Stimulated activated CD4-positive, alpha-beta T cell treated with anti-CD3 and anti-CD28 coated beads, TNF-alpha, amount 100 ng/mL, for 48 hours (primary cell): ENCODE measurements at regions not wholly inside any gene's neighbourhood (a gene's known extent, or its start where the extent isn't known, plus 50 kb on each side); places are given as distances from the start of the nearest gene placed in this dataset.

ENCODE experiments used
- DNase-seq, 3 donors: peaks; one replicate each; pipeline ENCODE4 v3.0.0-alpha.2; 2020; ENCODE audit warnings: low read depth in 3 of 3

GRCh38 chr5:67476995-67477394 is 280.4 kb upstream of the CD180 start:
- no peak for DNase-seq

- DNase-seq = no peak
Observed at GRCh38 chr5:67476531-67476930, 279.9 kb upstream of the CD180 start.

DNA sequence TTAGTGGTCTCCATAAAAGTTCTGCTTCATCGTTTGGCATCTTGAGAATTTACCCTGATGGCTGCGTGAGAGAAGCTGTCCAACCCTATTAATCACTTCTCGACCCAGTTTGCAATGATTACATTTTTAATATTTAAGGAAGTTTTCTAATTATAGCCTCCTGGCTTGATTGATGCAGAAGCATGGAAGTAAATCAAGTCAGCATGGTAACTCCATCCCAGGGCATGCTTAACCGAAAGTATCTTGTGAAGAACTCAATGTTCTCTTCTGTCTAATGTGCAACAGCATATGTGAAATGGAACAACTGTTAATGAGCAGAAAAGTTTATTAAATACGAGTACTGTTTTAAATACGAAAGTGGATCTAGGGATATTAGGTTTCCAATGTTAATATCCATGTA is 278.9 kb upstream of the CD180 start:
- no peak for DNase-seq

GRCh38 chr5:67474597-67475238 is 278.1 kb upstream of the CD180 start:
- no peak for DNase-seq

DNA sequence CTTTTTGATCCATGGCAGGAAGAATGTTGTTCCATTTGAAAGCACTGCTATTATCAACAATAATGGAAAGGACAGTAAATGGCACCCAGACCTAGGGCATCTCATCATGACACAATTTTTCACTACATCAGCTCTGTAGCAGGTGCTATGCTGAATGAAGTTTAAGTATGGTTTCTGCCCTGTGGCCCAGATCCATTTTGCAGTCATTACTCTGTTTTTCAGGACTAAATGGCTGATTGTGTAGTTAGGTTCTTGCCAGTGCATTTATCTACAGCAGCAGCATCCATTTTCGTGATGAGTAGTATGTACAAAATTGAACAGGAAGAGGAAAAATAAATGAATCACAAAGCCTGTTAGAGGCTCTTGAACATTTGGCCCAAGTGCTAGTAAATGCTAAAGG is 270.5 kb upstream of the CD180 start:
- DNase-seq = no peak

DNA sequence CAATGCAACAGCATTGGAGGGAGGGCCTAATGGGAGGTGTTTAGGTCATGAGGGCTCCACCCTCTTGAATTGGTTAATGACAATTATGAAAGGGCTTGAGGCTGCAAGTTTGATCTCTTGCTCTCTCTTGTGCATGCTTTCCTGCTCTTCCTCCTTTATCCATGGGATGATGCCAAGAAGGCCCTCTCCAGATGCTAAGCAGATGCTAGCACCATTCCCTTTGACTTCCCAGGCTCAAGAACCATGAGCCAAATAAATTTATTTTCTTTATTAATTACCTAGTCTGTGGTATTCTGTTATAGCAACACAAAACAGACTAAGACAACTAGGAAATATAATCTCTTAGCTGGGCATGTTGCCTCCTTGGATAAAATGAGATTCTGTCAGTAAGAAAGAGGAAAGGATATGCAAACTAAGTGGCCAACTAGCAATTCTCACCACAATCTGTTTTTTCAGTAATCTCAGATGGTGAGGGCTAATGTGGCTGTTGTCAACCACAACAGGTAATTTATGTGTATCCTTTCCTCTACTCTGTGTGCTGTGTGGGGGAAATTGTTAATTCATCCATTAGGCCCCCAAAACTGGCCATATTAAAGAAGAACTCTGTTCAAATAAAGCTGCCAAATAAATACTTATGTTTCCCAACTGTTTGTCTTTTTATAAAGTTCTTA is 269.1 kb upstream of the CD180 start:
- no peak for DNase-seq

DNA sequence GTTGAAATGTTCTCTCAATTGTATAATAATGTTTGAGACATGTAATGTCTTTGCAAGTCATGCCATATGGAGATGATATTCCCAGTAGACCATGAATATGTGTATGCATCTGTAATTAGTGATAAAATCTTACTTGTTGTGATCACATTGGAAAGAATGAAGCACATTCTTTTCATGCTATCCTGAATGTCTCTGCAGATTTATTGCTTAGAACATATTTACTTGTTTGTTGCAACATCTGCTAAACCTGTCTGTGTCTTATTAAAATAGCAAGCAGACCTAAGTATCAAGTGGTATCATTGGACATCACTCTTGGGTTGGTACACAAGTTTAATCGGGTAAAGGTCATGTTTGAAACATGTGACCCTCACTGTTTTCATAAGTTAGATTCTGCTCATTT is 265.5 kb upstream of the CD180 start:
- DNase-seq = no peak

DNA sequence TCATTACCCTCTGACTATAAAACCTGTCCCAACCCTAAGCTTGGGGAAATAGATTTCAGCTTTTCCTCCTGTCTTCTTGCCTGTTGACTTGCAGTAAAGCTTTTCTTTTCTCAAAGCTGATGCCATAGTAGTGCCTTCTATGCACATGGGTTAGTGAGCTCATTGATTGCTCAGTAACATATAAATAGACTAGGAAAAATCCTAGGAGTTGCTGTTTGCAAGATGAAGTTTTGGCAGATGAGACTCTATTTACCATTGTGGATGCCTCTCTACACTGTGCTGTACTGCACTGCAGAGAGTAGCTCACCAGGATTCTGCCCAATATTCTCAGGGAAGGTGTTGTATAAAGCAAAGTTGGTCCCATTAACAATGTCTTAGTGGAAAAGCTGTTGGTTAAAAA is 262.7 kb upstream of the CD180 start:
- DNase-seq = no peak

GRCh38 chr5:67455970-67456369 is 259.4 kb upstream of the CD180 start:
- DNase-seq = no peak

- DNase-seq = no peak
Observed at GRCh38 chr5:67454957-67455561, 258.5 kb upstream of the CD180 start.

DNA sequence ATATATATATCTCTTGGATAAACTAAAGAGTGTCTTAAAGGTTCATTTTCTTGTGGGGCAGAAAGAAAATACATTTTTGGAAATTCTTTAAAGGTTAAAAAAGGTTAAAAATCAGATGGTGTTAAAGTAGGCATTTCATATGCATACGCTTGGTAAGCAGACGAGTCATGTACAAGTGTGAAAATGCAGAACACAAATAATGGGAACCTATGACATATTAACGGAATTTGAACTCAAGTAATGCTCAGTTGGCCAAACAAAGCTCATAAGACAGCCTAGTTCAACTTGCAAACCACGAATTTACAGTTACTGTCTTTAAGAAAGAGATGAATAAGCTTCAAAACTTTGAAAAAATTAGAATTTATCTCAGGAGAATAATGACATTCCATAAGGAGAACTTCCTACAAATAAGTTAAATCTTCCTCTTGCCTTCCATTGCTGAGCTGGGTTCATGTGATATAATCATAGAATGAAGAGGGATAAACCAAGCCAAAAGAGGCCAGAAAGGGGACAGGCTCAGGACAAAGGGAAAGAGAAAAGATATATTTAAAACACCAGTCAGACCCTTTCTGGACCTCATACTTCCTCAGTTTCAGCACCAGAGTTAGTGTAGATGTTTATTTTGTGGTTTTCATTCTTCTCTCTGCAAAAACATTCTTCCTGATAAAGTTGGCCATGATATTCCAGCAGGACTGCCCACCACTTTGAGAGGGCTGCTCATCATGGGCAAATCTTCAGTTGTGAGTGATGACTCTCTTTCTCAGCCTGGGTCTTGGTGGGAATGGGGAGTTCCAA is 256.7 kb upstream of the CD180 start:
- no peak for DNase-seq

DNA sequence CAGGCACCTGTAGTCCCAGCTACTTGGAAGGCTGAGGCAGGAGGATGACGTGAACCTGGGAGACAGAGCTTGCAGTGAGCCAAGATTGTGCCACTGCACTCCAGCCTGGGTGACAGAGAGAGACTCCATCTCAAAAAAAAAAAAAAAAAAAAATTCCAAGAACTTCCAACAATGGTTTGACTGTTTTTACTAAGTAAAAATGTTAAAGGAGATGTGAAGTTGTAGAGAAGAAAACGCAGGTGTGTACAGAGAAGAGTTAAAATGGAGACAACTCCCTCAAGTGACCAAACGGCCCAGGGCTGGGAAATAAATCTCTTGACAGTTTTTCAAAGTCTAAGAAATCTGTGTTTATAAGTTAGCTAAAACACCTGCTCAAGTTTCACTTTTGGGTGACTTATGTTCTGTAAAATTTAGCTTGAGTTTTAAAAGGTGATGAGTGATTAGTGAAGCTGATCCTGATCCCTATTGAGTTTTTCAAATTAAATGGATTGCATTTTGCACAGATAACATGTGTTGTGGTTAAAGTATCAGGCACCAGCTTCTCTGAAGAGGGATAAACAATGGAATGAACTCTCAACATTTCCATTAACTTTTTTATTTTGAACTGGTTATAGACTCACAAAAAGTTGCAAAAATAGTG is 255.2 kb upstream of the CD180 start:
- DNase-seq = no peak

DNA sequence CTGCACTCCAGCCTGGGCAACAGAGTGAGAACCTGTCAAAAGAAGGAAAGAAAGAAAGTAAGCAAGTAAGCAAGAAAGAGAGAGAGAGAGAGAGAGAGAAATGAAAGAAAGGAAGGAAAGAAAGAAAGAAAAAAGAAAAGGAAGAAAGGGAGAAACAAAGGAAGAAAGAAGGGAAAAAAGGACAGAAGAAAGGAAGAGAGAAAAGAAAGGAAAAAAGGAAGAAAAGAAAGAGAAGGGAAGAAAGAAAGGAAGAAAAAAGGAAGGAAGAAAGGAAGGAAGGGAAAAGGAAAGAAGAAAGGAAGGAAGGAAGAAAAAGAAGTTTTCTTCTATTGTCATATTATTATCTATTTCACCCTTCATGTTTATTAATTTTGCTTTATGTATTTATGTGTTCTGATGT is 251.1 kb upstream of the CD180 start:
- no peak for DNase-seq

DNA sequence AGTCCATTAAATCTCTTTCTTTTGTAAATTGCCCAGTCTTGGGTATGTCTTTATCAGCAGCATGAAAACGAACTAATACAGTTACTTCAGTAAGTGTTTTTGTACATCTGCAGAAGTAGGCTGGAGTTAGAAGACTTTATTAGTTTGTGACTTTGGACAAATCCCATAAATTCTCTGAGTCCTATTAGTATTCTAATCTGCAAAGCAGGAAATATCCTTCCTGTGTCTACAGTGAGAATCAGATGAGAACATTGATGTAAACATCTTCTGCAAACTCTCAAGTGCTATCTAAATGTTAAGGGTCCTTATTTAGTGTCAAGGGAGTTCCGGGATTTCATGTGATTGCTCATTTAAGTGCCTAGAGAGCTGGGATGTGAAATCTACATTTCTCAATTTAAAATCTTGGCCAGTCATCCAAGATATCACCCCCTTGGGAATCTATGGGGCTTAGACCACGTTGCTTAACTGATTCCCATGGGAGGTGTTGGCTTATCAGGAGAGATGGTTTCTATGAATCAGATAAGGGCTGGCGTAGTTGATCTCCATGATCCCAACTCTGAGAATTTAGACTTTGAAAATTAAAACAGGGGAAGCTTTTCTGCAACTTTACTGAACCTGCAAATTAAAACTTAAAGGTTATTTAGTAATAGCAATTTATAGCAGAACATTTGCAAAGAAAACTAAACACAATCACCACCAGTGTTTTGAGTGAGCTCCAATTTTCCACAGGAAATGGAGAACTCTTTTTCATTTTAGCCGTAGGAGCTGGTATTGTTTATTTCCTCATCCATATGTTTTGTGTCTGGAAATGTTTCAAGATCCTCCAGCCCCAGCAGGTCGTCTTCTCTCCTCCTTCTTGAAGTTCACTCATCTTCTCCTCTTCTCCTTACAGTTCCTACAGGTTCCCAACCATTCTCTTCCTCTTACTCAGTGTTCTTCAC is 241.6 kb upstream of the CD180 start:
- DNase-seq = no peak

GRCh38 chr5:67435032-67435431 is 238.4 kb upstream of the CD180 start:
- DNase-seq = no peak

DNA sequence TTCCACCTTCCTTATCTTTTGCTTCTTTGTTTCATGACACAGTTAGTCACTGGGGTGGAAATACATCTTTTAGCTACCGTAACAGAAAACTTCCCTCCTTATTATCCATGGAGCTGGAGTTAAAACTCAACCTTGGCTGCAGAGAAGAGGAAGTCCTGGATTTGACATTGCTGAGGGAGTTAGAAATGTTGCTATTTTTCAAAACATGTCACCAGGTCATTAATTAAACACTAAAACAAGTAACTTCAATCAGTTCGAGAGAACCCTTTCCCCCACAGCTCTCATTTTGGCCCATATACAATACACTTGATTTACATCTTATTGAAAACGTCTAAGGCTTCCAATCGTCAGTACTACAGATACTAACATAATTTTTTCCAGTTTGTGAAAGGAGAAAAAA is 237.9 kb upstream of the CD180 start:
- DNase-seq = no peak

DNA sequence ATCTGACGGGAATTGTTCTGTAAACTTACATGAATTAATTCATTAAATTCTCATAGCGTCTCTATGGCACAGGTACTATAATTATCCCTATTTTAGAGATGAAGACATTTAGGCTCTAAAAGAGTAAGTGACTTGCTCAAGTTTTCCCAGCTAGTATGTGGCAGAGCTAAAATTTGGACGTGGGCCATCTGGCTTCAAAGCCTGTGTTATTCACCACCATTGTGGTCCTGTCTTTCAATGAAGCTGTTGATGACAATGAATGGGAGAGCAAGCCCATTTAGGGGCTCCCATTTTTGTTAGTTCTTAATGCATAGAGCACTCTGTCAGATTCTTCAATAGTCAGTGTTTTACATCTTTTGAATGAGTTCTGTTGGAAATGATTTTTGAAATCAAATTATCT is 236.0 kb upstream of the CD180 start:
- no peak for DNase-seq

DNA sequence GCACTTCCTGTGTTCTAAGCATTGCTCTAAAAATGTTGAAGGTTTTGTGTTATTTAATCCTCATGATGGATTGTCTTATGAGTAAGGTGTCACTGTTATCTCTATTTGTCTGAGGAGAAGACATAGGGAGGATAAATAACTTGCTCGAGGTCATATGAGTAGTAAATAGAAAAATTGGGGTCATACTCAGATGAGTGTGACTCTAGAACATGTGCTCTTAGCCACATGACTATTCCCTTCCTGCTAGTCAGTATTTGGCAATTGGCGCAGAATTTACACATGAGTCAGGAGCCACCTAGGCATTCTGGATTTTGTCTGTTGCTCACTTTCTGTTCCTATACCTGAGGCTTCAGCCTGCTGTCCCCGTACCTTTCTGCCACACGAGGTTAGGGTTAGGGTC is 234.6 kb upstream of the CD180 start:
- DNase-seq = no peak

DNA sequence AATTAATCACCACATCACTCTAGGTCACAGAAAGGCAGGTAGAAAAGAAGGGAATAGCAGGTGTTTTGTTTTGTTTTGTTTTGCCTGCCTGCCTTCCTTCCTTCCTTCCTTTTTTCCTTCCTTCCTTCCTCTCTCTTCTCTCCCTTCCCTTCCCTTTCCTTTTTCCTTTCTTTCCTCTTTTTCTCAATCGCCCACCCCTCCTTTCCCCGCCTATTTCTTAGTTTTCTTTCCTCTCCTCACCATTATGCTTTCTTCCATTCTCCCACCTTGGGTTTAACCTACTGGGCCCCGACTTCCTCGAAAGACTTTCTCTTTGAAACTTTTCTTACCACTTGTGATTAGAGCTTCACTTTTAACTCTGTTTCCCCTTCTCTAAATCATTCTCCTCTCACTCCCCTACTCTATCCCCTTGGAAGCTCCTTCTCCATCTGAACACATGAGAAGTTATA is 231.3 kb upstream of the CD180 start:
- no peak for DNase-seq

- no peak for DNase-seq
Observed at GRCh38 chr5:67426961-67427849, 230.6 kb upstream of the CD180 start.
